Lower leg skin (tissue), 4 donors: ENCODE measurements at regions not wholly inside any gene's neighbourhood (a gene's known extent, or its start where the extent isn't known, plus 50 kb on each side); places are given as distances from the start of the nearest gene placed in this dataset.

Experiments used
- DNase-seq, 2 donors: peaks; one replicate each; pipeline ENCODE4 v3.0.0-alpha.2; 2019; ENCODE audit warnings: low spot score in 2 of 2
- H3K4me3 ChIP-seq: fragments of 200-600 bp; sonication (generic); 2 replicates; pipeline ENCODE4 v1.5.1; 2017; ENCODE audit warnings: mild to moderate bottlenecking, low read depth; ENCODE audit not compliant: poor library complexity, severe bottlenecking
- CTCF ChIP-seq, 3 donors: fragments of 450-650 bp; IDR thresholded peaks; one replicate each; pipeline ENCODE4 v1.5.1; 2016; ENCODE audit warnings: antibody characterized with exemption in 3 of 3, mild to moderate bottlenecking in 3 of 3, moderate library complexity in 2 of 3
- POLR2A ChIP-seq, 2 donors: fragments of 450-650 bp; IDR thresholded peaks; one replicate each; pipeline ENCODE4 v1.6.1; 2016 to 2017; ENCODE audit warnings: antibody characterized with exemption in 2 of 2, mild to moderate bottlenecking in 1 of 2, moderate library complexity in 1 of 2
- WGBS, 2 donors: methylation state at CpG; one replicate each; pipeline ENCODE4 v1.1.5; 2018; 5-methylcytosine and 5-hydroxymethylcytosine counted together
- intact Hi-C: fragments of 100-400 bp; cut with DNase I; formaldehyde crosslinking; loops from one replicate; pipeline ENCODE4 v1.15.0; 2023; ENCODE audit warnings: low total_unique reads

GRCh38 chr6:114418304-114418972 is 75.6 kb upstream of the HS3ST5 start:
- TF ChIP-seq POLR2A (IDR thresholded peaks at IDR 0.05) (no peak), CTCF (IDR thresholded peaks at IDR 0.05) (no peak)
- 88 to 89% methylated on average over 5 of the region's 5 CpGs for WGBS, 2 donors
- DNase-seq = no peak
- intact Hi-C loops = no loop called here
- no peak overlapping the region for H3K4me3 ChIP-seq

DNA sequence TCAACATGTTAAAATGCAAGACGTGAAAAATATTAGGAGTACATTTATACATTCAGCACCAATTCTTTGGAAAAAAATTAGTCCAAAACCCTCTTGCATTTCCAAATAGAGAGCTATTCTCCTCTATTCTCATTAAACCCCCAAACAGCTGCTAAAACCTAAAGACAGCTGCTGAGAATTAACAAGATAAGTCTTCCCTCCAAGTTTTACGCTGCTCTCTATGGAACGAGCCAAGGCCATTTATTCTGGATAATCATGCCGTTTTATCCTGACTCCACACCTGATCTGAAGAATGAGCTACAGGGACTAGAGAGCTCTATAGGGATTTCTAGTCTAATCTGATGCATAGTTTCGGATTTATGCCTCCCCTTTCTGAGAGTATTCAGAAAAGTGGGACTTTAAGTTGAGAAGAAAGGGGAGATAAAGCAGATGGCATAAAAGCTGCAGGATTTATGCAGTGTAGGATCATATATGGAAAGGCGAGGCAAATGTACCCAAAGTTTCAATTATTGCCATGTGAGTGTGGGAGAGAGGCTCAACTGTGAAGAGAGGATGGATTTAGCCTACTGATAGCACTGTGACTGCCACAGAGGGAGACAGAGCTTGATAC is 64.7 kb upstream of the HS3ST5 start:
- no peak for DNase-seq
- no peak overlapping the region for H3K4me3 ChIP-seq
- TF ChIP-seq CTCF (IDR thresholded peaks at IDR 0.05) (no peak), POLR2A (IDR thresholded peaks at IDR 0.05) (no peak)
- WGBS, 2 donors = 72 to 77% methylated on average over 6 of the region's 6 CpGs
- intact Hi-C loops = loop anchor here (1.0 kb wide), 1 partner anchor 19 kb away; no protein-coding TSS in a partner anchor

GRCh38 chr6:114404339-114404955 is 61.6 kb upstream of the HS3ST5 start:
- WGBS, 2 donors = 84 to 90% methylated on average over 1 of the region's 1 CpG
- TF ChIP-seq CTCF (IDR thresholded peaks at IDR 0.05) (no peak), POLR2A (IDR thresholded peaks at IDR 0.05) (no peak)
- DNase-seq = no peak
- H3K4me3 ChIP-seq = no peak overlapping the region
- intact Hi-C loops = no loop called here

DNA sequence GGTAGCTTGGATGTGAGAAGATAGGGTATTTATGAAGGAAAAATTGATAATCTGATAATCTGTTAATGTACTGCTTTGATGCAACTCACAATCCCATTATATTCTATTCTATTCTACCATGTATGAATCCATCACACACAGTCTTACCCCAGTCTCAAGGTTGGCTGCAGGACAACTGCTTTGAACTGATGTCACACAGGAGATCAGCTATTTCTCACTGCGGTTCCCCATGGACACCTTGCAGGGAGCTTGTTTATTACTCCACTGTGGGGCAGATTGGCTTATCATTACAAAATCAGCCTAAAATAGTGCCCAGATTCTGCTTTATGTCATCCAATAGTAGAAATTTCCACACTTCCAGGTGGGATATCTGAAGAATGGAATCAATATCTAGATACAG is 61.0 kb upstream of the HS3ST5 start:
- no peak overlapping the region for H3K4me3 ChIP-seq
- TF ChIP-seq POLR2A (IDR thresholded peaks at IDR 0.05) (no peak), CTCF (IDR thresholded peaks at IDR 0.05) (no peak)
- intact Hi-C loops = no loop called here
- DNase-seq = no peak
- 79 to 88% methylated on average over 1 of the region's 1 CpG for WGBS, 2 donors

DNA sequence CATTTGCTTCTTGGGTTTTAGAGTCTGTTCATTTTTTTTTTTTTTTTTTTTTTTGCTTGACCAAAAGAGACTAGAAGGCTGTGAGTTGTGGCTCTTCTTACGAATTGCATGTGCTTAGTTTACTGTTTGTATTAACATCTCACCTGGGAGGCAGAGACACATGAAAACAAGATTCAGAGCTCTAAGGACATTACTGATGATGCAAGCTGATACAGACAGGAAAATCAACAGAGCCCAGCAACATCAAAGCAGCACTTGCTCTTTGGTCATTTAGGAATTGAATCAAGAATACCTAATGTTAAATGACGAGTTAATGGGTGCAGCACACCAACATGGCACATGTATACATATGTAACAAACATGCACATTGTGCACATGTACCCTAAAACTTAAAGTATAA is 55.7 kb upstream of the HS3ST5 start:
- no peak for DNase-seq
- intact Hi-C loops = no loop called here
- no peak for TF ChIP-seq POLR2A (IDR thresholded peaks at IDR 0.05)
- no peak for TF ChIP-seq CTCF (IDR thresholded peaks at IDR 0.05)
- H3K4me3 ChIP-seq = no peak overlapping the region
- WGBS, 2 donors = 53% methylated on average over 2 of the region's 2 CpGs
